SH-SY5Y (cell line): ENCODE measurements at regions not wholly inside any gene's neighbourhood (a gene's known extent, or its start where the extent isn't known, plus 50 kb on each side); places are given as distances from the start of the nearest gene placed in this dataset.

ENCODE experiments used
- GATA2 ChIP-seq: IDR thresholded peaks from 2 replicates; pipeline ENCODE4 v1.6.1; 2011; ENCODE audit warnings: mild to moderate bottlenecking, low read depth, low read length
- GATA3 ChIP-seq: IDR thresholded peaks from 2 replicates; pipeline ENCODE4 v1.6.1; 2011; ENCODE audit warnings: low read depth, mild to moderate bottlenecking, low read length, moderate library complexity

GRCh38 chr1:14135070-14135469 lies 435.1 kb downstream of the PRDM2 start:
- TF ChIP-seq GATA2, result no peak
- TF ChIP-seq GATA3, result no peak
